ENCODE measurements at regions not wholly inside any gene's neighbourhood (a gene's known extent, or its start where the extent isn't known, plus 50 kb on each side); places are given as distances from the start of the nearest gene placed in this dataset.

- H3K4me3 ChIP-seq (ENCODE audit: low read depth, low read length), result no peak overlapping the region
- no peak for DNase-seq (ENCODE audit: low read depth)
- TF ChIP-seq CTCF (conservative IDR thresholded peaks at IDR 0.05; ENCODE audit: low read depth, low read length), result no peak
These were observed 271.6 kb upstream of the RND3 start for GRCh38 chr2:150759106-150759505.

- TF ChIP-seq CTCF (conservative IDR thresholded peaks at IDR 0.05; ENCODE audit: low read depth, low read length), result no peak
- DNase-seq (ENCODE audit: low read depth), result no peak
- H3K4me3 ChIP-seq (ENCODE audit: low read depth, low read length), result no peak overlapping the region
These were observed 264.8 kb upstream of the RND3 start for GRCh38 chr2:150752229-150752628.

- DNase-seq (ENCODE audit: low read depth), result no peak
- no peak for TF ChIP-seq CTCF (conservative IDR thresholded peaks at IDR 0.05; ENCODE audit: low read depth, low read length)
- no peak overlapping the region for H3K4me3 ChIP-seq (ENCODE audit: low read depth, low read length)
These were observed 263.3 kb upstream of the RND3 start for GRCh38 chr2:150750720-150751119.

- no peak overlapping the region for H3K4me3 ChIP-seq (ENCODE audit: low read depth, low read length)
- TF ChIP-seq CTCF (conservative IDR thresholded peaks at IDR 0.05; ENCODE audit: low read depth, low read length), result no peak
- no peak for DNase-seq (ENCODE audit: low read depth)
These were observed 254.6 kb upstream of the RND3 start for GRCh38 chr2:150742094-150742493.

GRCh38 chr2:150735894-150736498, 248.5 kb upstream of the RND3 start:
- no peak overlapping the region for H3K4me3 ChIP-seq (ENCODE audit: low read depth, low read length)
- TF ChIP-seq CTCF (conservative IDR thresholded peaks at IDR 0.05; ENCODE audit: low read depth, low read length), result no peak
- no peak for DNase-seq (ENCODE audit: low read depth)

- H3K4me3 ChIP-seq (ENCODE audit: low read depth, low read length), result no peak overlapping the region
- no peak for TF ChIP-seq CTCF (conservative IDR thresholded peaks at IDR 0.05; ENCODE audit: low read depth, low read length)
- DNase-seq (ENCODE audit: low read depth), result no peak
These were observed 245.7 kb upstream of the RND3 start for GRCh38 chr2:150733051-150733618.

- no peak overlapping the region for H3K4me3 ChIP-seq (ENCODE audit: low read depth, low read length)
- TF ChIP-seq CTCF (conservative IDR thresholded peaks at IDR 0.05; ENCODE audit: low read depth, low read length), result no peak
- no peak for DNase-seq (ENCODE audit: low read depth)
These were observed 245.0 kb upstream of the RND3 start for GRCh38 chr2:150732491-150732890.
